PFSK-1 (cell line): ENCODE measurements at regions not wholly inside any gene's neighbourhood (a gene's known extent, or its start where the extent isn't known, plus 50 kb on each side); places are given as distances from the start of the nearest gene placed in this dataset.

Experiments
- POLR2AphosphoS5 ChIP-seq: IDR thresholded peaks from 2 replicates; pipeline ENCODE4 v1.6.1; 2012; ENCODE audit warnings: low read depth, mild to moderate bottlenecking, control low read depth, low read length, moderate library complexity
- TAF1 ChIP-seq: IDR thresholded peaks from 2 replicates; pipeline ENCODE4 v1.6.1; 2012; ENCODE audit warnings: low read length, control low read depth, borderline replicate concordance; ENCODE audit not compliant: insufficient read depth

- no peak for TF ChIP-seq TAF1
- TF ChIP-seq POLR2AphosphoS5 = no peak
These were observed 686.9 kb upstream of the ID4 start for GRCh38 chr6:19150307-19150706.
